GM12878 (cell line): ENCODE measurements at regions not wholly inside any gene's neighbourhood (a gene's known extent, or its start where the extent isn't known, plus 50 kb on each side); places are given as distances from the start of the nearest gene placed in this dataset.

ENCODE experiments used
- ATAC-seq: fragments of 200-7000 bp; cut with Tn5 transposase; 3 replicates; pipeline ENCODE4 v1.9.1; 2020; ENCODE audit warnings: mild to moderate bottlenecking, moderate library complexity
- BruUV-seq: library from RNA; stranded (reverse); fragments of 400-500 nt; replicated peaks from 2 replicates; lab custom pipeline; 2021; lab: Mats Ljungman, UMichigan
- CTCF ChIA-PET: fragments of 300-600 bp; sonication (Branson Sonifier 250); formaldehyde crosslinking; extraction: SDS; loops from one replicate; lab custom pipeline; 2021; ENCODE audit warnings: inconsistent platforms; lab: Yijun Ruan, JAX
- POLR2A ChIA-PET: fragments of 350-600 bp; formaldehyde crosslinking; extraction: SDS; loops from one replicate; lab custom pipeline; 2021; ENCODE audit warnings: inconsistent platforms; lab: Charles Lee
- RAD21 ChIA-PET: fragments of 300-600 bp; sonication (Branson Sonifier 250); formaldehyde crosslinking; loops from one replicate; lab custom pipeline; 2023; ENCODE audit warnings: antibody characterized with exemption; ENCODE audit not compliant: unreplicated experiment; lab: Charles Lee
- SMC1A ChIA-PET: fragments of 300-600 bp; sonication (Branson Sonifier 250); formaldehyde crosslinking; loops from one replicate; lab custom pipeline; 2023; ENCODE audit not compliant: unreplicated experiment, uncharacterized antibody; lab: Charles Lee
- DNase-seq: peaks from one replicate; pipeline ENCODE4 v3.0.0-alpha.2; 2011; ENCODE audit warnings: low read depth, low spot score
- FAIRE-seq: peaks from 3 replicates; lab custom pipeline; 2011; peaks lifted over from hg19 to GRCh38; lab: Jason Lieb, UNC
- H2AFZ ChIP-seq: 2 replicates; pipeline ENCODE4 v1.6.0; 2011; ENCODE audit warnings: low read depth, low read length, control low read depth; ENCODE audit not compliant: control insufficient read depth
- H3K27ac ChIP-seq: 2 replicates; pipeline ENCODE4 v1.5.1; 2011; ENCODE audit warnings: control low read depth; ENCODE audit not compliant: control insufficient read depth, insufficient read depth
- H3K27me3 ChIP-seq, 2 experiments: replicated peaks in 1 of 2; 2 replicates each; pipeline versions ENCODE4 v1.6.0 to v1.6.1; 2011; ENCODE audit warnings: low read length in 1 of 2; ENCODE audit not compliant: control insufficient read depth in 2 of 2, insufficient read depth in 2 of 2
- H3K36me3 ChIP-seq, 2 experiments: 2 replicates each; pipeline ENCODE4 v1.5.1; 2011; ENCODE audit warnings: low read length in 1 of 2; ENCODE audit not compliant: control insufficient read depth in 2 of 2, insufficient read depth in 2 of 2
- H3K4me1 ChIP-seq: 2 replicates; pipeline ENCODE4 v1.6.1; 2011; ENCODE audit warnings: mild to moderate bottlenecking, low read length, moderate library complexity, mixed read lengths; ENCODE audit not compliant: control insufficient read depth, insufficient read depth
- H3K4me2 ChIP-seq: 2 replicates; pipeline ENCODE4 v1.6.0; 2011; ENCODE audit warnings: control low read depth; ENCODE audit not compliant: control insufficient read depth, insufficient read depth
- H3K4me3 ChIP-seq: fragments of 200-600 bp; sonication (generic); 2 replicates; pipeline ENCODE4 v1.5.1; 2016
- H3K79me2 ChIP-seq: 2 replicates; pipeline ENCODE4 v1.6.0; 2011; ENCODE audit warnings: low read length; ENCODE audit not compliant: control insufficient read depth, insufficient read depth
- H3K9ac ChIP-seq: 2 replicates; pipeline ENCODE4 v1.8.0; 2011; ENCODE audit warnings: low read length, control low read depth, mixed read lengths; ENCODE audit not compliant: control insufficient read depth, insufficient read depth
- H3K9me3 ChIP-seq: replicated peaks from 3 replicates; pipeline ENCODE4 v1.5.1; 2011; ENCODE audit warnings: mild to moderate bottlenecking, low read length; ENCODE audit not compliant: control insufficient read depth, insufficient read depth
- H4K20me1 ChIP-seq: 2 replicates; pipeline ENCODE4 v1.6.0; 2011; ENCODE audit not compliant: control insufficient read depth, insufficient read depth
- CBFB ChIP-seq: IDR thresholded peaks from 2 replicates; pipeline ENCODE4 v1.6.1; 2016; ENCODE audit warnings: antibody characterized with exemption, low read depth
- ELK1 ChIP-seq: IDR thresholded peaks from 2 replicates; pipeline ENCODE4 v1.6.1; 2012; ENCODE audit warnings: low read depth, low read length, improper control_type of control experiment
- IKZF2 ChIP-seq, 2 experiments: fragments of 450-650 bp; IDR thresholded peaks; 2 replicates each; pipeline ENCODE4 v1.6.1; 2017; ENCODE audit warnings: mild to moderate bottlenecking in 2 of 2, moderate library complexity in 2 of 2
- IRF3 ChIP-seq: fragments of 450-650 bp; IDR thresholded peaks from 2 replicates; pipeline ENCODE4 v1.6.1; 2014; ENCODE audit warnings: mild to moderate bottlenecking
- IRF5 ChIP-seq: fragments of 450-650 bp; IDR thresholded peaks from 2 replicates; pipeline ENCODE4 v1.6.1; 2017; ENCODE audit warnings: borderline replicate concordance
- JUNB ChIP-seq: IDR thresholded peaks from 2 replicates; pipeline ENCODE4 v1.6.1; 2016; ENCODE audit warnings: antibody characterized with exemption, mild to moderate bottlenecking
- MTA2 ChIP-seq: fragments of 450-650 bp; IDR thresholded peaks from 2 replicates; pipeline ENCODE4 v1.6.1; 2016; ENCODE audit warnings: low read depth, mild to moderate bottlenecking, moderate library complexity
- NFXL1 ChIP-seq: fragments of 450-650 bp; IDR thresholded peaks from 2 replicates; pipeline ENCODE4 v1.6.1; 2017; ENCODE audit warnings: antibody characterized with exemption, mild to moderate bottlenecking, borderline replicate concordance
- PML ChIP-seq: IDR thresholded peaks from 2 replicates; pipeline ENCODE4 v1.6.1; 2012; ENCODE audit warnings: low read length, inconsistent platforms
- RCOR1 ChIP-seq: conservative IDR thresholded peaks from 2 replicates; pipeline ENCODE4 v1.6.1; 2012; ENCODE audit warnings: low read depth, low read length, improper control_type of control experiment
- REST ChIP-seq: IDR thresholded peaks from 2 replicates; pipeline ENCODE4 v1.6.1; 2012; ENCODE audit warnings: mild to moderate bottlenecking, low read depth, low read length
- SMC3 ChIP-seq: IDR thresholded peaks from 2 replicates; pipeline ENCODE4 v1.6.1; 2011; ENCODE audit warnings: low read length, improper control_type of control experiment, borderline replicate concordance
- ZBTB40 ChIP-seq: fragments of 450-650 bp; IDR thresholded peaks from 2 replicates; pipeline ENCODE4 v1.6.1; 2016; ENCODE audit warnings: mild to moderate bottlenecking, moderate library complexity, borderline replicate concordance
- ZZZ3 ChIP-seq: IDR thresholded peaks from 2 replicates; pipeline ENCODE4 v1.6.1; 2011; ENCODE audit warnings: low read depth; ENCODE audit not compliant: control insufficient read depth, insufficient read length
- WGBS: methylation state at CpG from one replicate; pipeline ENCODE4 v1.1.6; 2016; ENCODE audit warnings: low lambda C conversion rate; ENCODE audit not compliant: insufficient replicate concordance, insufficient coverage; ENCODE audit errors: missing lambda C conversion rate; 5-methylcytosine and 5-hydroxymethylcytosine counted together
- in situ Hi-C: fragments of 300-500 bp; cut with MboI; formaldehyde crosslinking; loops from 9 replicates; pipeline ENCODE4 v1.14.3; 2018; ENCODE audit warnings: mixed read lengths
- intact Hi-C: fragments of 100-400 bp; cut with micrococcal nuclease; formaldehyde crosslinking; loops from one replicate; pipeline ENCODE4 v1.14.2; 2022; ENCODE audit not compliant: unreplicated experiment

GRCh38 chr16:17603626-17604025 is 132.9 kb upstream of the XYLT1 start:
- RAD21 ChIA-PET: no interaction called here
- Histone ChIP-seq H3K27me3 (no peaks in the 10 kb centered on the region), H3K4me3 (no peak overlapping the region), H3K4me1 (no peaks in the 10 kb centered on the region), H3K9me3 (peaks cover 4% of the 10 kb centered on the region; the same call in 1 of the 3 replicates), H3K79me2 (no peaks in the 10 kb centered on the region), H2AFZ (no peak overlapping the region), H3K4me2 (no peak overlapping the region), H3K9ac (no peak overlapping the region), H3K27ac (no peak overlapping the region), H3K36me3 (no peaks in the 10 kb centered on the region), H4K20me1 (no peaks in the 10 kb centered on the region)
- no peak for FAIRE-seq
- ATAC-seq: no peak
- intact Hi-C loops (no loop called here), in situ Hi-C loops (no loop called here)
- no TSS peak for BruUV-seq
- 0% methylated on average over 1 of the region's 1 CpG for WGBS
- POLR2A ChIA-PET: interaction anchor here (0.6 to 0.7 kb wide), 2 partner anchors 69 to 85 kb away, joined by 5 to 6 read pairs; no protein-coding TSS in a partner anchor
- CTCF ChIA-PET: no interaction called here
- DNase-seq: no peak
- SMC1A ChIA-PET: no interaction called here
- TF ChIP-seq CBFB (no peak), PML (no peak), NFXL1 (no peak), SMC3 (no peak), MTA2 (no peak), ELK1 (no peak), ZZZ3 (no peak), IRF5 (no peak), RCOR1 (no peak), IKZF2 (IDR thresholded peaks at IDR 0.05) (no peak), REST (no peak), IRF3 (no peak), ZBTB40 (no peak), JUNB (no peak)
